IMR-90 (cell line): ENCODE measurements at regions not wholly inside any gene's neighbourhood (a gene's known extent, or its start where the extent isn't known, plus 50 kb on each side); places are given as distances from the start of the nearest gene placed in this dataset.

Source experiments
- ATAC-seq: fragments of 200-7000 bp; cut with Tn5 transposase; 2 replicates; pipeline ENCODE4 v1.9.1; 2020; ENCODE audit warnings: low read depth, mild to moderate bottlenecking, moderate library complexity
- BruUV-seq: library from RNA; stranded (reverse); fragments of 400-500 nt; replicated peaks from 2 replicates; lab custom pipeline; 2021; lab: Mats Ljungman, UMichigan
- CTCF ChIA-PET: fragments of 300-600 bp; formaldehyde crosslinking; extraction: SDS; loops from one replicate; lab custom pipeline; 2021; ENCODE audit warnings: antibody characterized with exemption; lab: Yijun Ruan, JAX
- POLR2A ChIA-PET: fragments of 300-600 bp; sonication (Branson Sonifier 250); formaldehyde crosslinking; loops from one replicate; lab custom pipeline; 2022; ENCODE audit warnings: antibody characterized with exemption; ENCODE audit not compliant: unreplicated experiment; lab: Charles Lee
- DNase-seq: peaks from one replicate; pipeline ENCODE4 v3.0.0; 2013
- H2AFZ ChIP-seq: replicated peaks from 2 replicates; pipeline ENCODE3; 2013; ENCODE audit warnings: low read length, mild to moderate bottlenecking; ENCODE audit not compliant: poor library complexity
- H2AK5ac ChIP-seq: 2 replicates; pipeline ENCODE4 v1.6.1; 2013; ENCODE audit warnings: low read depth, low read length, inconsistent platforms
- H2AK9ac ChIP-seq: replicated peaks from 2 replicates; pipeline ENCODE3; 2013; ENCODE audit warnings: mild to moderate bottlenecking, low read depth, low read length, moderate library complexity; ENCODE audit not compliant: poor library complexity
- H2BK120ac ChIP-seq: 2 replicates; pipeline ENCODE4 v1.6.1; 2013; ENCODE audit warnings: low read depth, low read length, inconsistent platforms
- H2BK15ac ChIP-seq: 3 replicates; pipeline ENCODE4 v1.6.1; 2013; ENCODE audit warnings: low read depth, low read length, inconsistent platforms
- H2BK20ac ChIP-seq: 2 replicates; pipeline ENCODE4 v1.6.1; 2013; ENCODE audit warnings: low read depth, mild to moderate bottlenecking, inconsistent platforms, low read length, moderate library complexity
- H2BK5ac ChIP-seq: 2 replicates; pipeline ENCODE4 v1.6.1; 2013; ENCODE audit warnings: mild to moderate bottlenecking, low read depth, low read length, inconsistent platforms; ENCODE audit not compliant: poor library complexity, severe bottlenecking
- H3K14ac ChIP-seq: replicated peaks from 2 replicates; pipeline ENCODE4 v1.6.1; 2013; ENCODE audit warnings: low read depth, low read length, inconsistent platforms
- H3K18ac ChIP-seq: 2 replicates; pipeline ENCODE4 v1.6.1; 2013; ENCODE audit warnings: low read depth, low read length, control low read depth
- H3K23ac ChIP-seq: 2 replicates; pipeline ENCODE4 v1.6.1; 2013; ENCODE audit warnings: low read depth, low read length, inconsistent platforms
- H3K27ac ChIP-seq: 2 replicates; pipeline ENCODE4 v1.5.1; 2013; ENCODE audit warnings: mild to moderate bottlenecking, control low read depth, low read length; ENCODE audit not compliant: insufficient read depth
- H3K27me3 ChIP-seq: 2 replicates; pipeline ENCODE4 v1.6.1; 2013; ENCODE audit warnings: low read length; ENCODE audit not compliant: control insufficient read depth, insufficient read depth
- H3K36me3 ChIP-seq: 2 replicates; pipeline ENCODE4 v1.6.1; 2013; ENCODE audit warnings: low read length, mixed read lengths; ENCODE audit not compliant: control insufficient read depth, insufficient read depth
- H3K4ac ChIP-seq: 2 replicates; pipeline ENCODE4 v1.6.1; 2013; ENCODE audit warnings: low read depth, low read length, inconsistent platforms
- H3K4me1 ChIP-seq: 2 replicates; pipeline ENCODE4 v1.6.1; 2013; ENCODE audit warnings: low read length, mixed read lengths; ENCODE audit not compliant: control insufficient read depth, insufficient read depth
- H3K4me2 ChIP-seq: 2 replicates; pipeline ENCODE4 v1.6.1; 2013; ENCODE audit warnings: low read depth, mild to moderate bottlenecking, control low read depth, low read length, moderate library complexity
- H3K4me3 ChIP-seq: 2 replicates; pipeline ENCODE4 v1.5.1; 2013; ENCODE audit warnings: low read depth, mild to moderate bottlenecking, control low read depth, low read length, moderate library complexity; ENCODE audit not compliant: insufficient read depth
- H3K56ac ChIP-seq: 2 replicates; pipeline ENCODE4 v1.6.1; 2013; ENCODE audit warnings: low read length, inconsistent platforms; ENCODE audit not compliant: insufficient read depth; ENCODE audit errors: extremely low read depth
- H3K79me1 ChIP-seq, 2 experiments: 2 replicates each; pipeline ENCODE4 v1.6.1; 2013; ENCODE audit warnings: low read length in 2 of 2, inconsistent platforms in 1 of 2, low read depth in 1 of 2
- H3K9ac ChIP-seq: 2 replicates; pipeline ENCODE4 v1.6.1; 2013; ENCODE audit warnings: low read depth, low read length, control low read depth
- H3K9me1 ChIP-seq: 2 replicates; pipeline ENCODE4 v1.6.1; 2013; ENCODE audit warnings: low read length, inconsistent platforms; ENCODE audit not compliant: insufficient read depth
- H3K9me3 ChIP-seq: 2 replicates; pipeline ENCODE4 v1.6.1; 2013; ENCODE audit warnings: low read length; ENCODE audit not compliant: control insufficient read depth, insufficient read depth
- H4K20me1 ChIP-seq: 2 replicates; pipeline ENCODE4 v1.6.1; 2013; ENCODE audit warnings: low read length, inconsistent platforms; ENCODE audit not compliant: insufficient read depth
- H4K5ac ChIP-seq: 2 replicates; pipeline ENCODE4 v1.6.1; 2013; ENCODE audit warnings: mild to moderate bottlenecking, low read depth, low read length, control low read depth
- H4K8ac ChIP-seq, 2 experiments: 2 replicates each; pipeline ENCODE4 v1.6.1; 2013; ENCODE audit warnings: low read depth in 2 of 2, low read length in 2 of 2, control low read depth in 1 of 2, inconsistent platforms in 1 of 2
- H4K91ac ChIP-seq: 2 replicates; pipeline ENCODE4 v1.6.1; 2013; ENCODE audit warnings: low read depth, low read length, inconsistent platforms; ENCODE audit not compliant: insufficient read depth
- CHD1 ChIP-seq: IDR thresholded peaks from 2 replicates; pipeline ENCODE4 v1.6.1; 2012; ENCODE audit warnings: low read depth, low read length, improper control_type of control experiment
- SMC3 ChIP-seq: fragments of 150-350 bp; IDR thresholded peaks from 2 replicates; pipeline ENCODE4 v1.6.1; 2016; ENCODE audit warnings: low read depth, mild to moderate bottlenecking, antibody characterized with exemption, low read length, moderate library complexity
- WGBS, 2 experiments: methylation state at CpG; one replicate each; pipeline versions ENCODE4 v1.1.5 to v1.1.7; 2013; ENCODE audit warnings: missing lambda C conversion rate in 2 of 2; ENCODE audit not compliant: insufficient read length in 1 of 2; ENCODE audit errors: extremely low coverage in 2 of 2; 5-methylcytosine and 5-hydroxymethylcytosine counted together
- dilution Hi-C: fragments of 300-500 bp; cut with HindIII; formaldehyde crosslinking; loops from one replicate; pipeline ENCODE4 v1.14.3; 2018; ENCODE audit warnings: low sequenced_read_pairs; ENCODE audit not compliant: unreplicated experiment
- in situ Hi-C: fragments of 300-500 bp; cut with MboI; formaldehyde crosslinking; loops from 3 replicates; pipeline ENCODE4 v1.14.3; 2019; ENCODE audit warnings: low sequenced_read_pairs, inconsistent platforms, mixed read lengths
- intact Hi-C: fragments of 100-400 bp; cut with micrococcal nuclease; formaldehyde crosslinking; loops from 2 replicates; pipeline ENCODE4 v1.10.0; 2022

- H2BK20ac ChIP-seq: no peak overlapping the region
- no peaks in the 10 kb centered on the region for H3K79me1 ChIP-seq
- H3K9me3 ChIP-seq: peaks cover 2% of the 10 kb centered on the region; the same call in 1 of the 2 replicates
- TF ChIP-seq CHD1 (no peak), SMC3 (no peak)
- H3K9me1 ChIP-seq: no peaks in the 10 kb centered on the region
- no peak for ATAC-seq
- no peak overlapping the region for H2BK120ac ChIP-seq
- H3K36me3 ChIP-seq: no peaks in the 10 kb centered on the region
- no peak overlapping the region for H2BK15ac ChIP-seq
- H4K20me1 ChIP-seq: no peaks in the 10 kb centered on the region
- no peak overlapping the region for H2AK9ac ChIP-seq
- no peak overlapping the region for H2AK5ac ChIP-seq
- intact Hi-C loops: no loop called here
- no peak overlapping the region for H3K56ac ChIP-seq
- H4K91ac ChIP-seq: no peak overlapping the region
- ChIA-PET POLR2A (no interaction called here), CTCF (no interaction called here)
- H3K14ac ChIP-seq: no peak overlapping the region
- H3K4ac ChIP-seq: no peak overlapping the region
- H3K27me3 ChIP-seq: no peaks in the 10 kb centered on the region
- no peak overlapping the region for H4K8ac ChIP-seq
- 100% methylated on average over 1 of the region's 2 CpGs; no CpG with 5 or more reads in 1 of the 2 experiments for WGBS, 2 experiments
- BruUV-seq: no TSS peak
- no peak overlapping the region for H3K23ac ChIP-seq
- no peak for DNase-seq
- in situ Hi-C loops: no loop called here
- no peak overlapping the region for H4K5ac ChIP-seq
- H3K4me3 ChIP-seq: no peak overlapping the region
- H3K18ac ChIP-seq: no peak overlapping the region
- no peak overlapping the region for H3K9ac ChIP-seq
- H2AFZ ChIP-seq: no peak overlapping the region
- no peak overlapping the region for H3K4me2 ChIP-seq
- dilution Hi-C loops: no loop called here
- H3K27ac ChIP-seq: no peak overlapping the region
- no peaks in the 10 kb centered on the region for H3K4me1 ChIP-seq
- H2BK5ac ChIP-seq: no peak overlapping the region
These were observed 1459.0 kb downstream of the TSPY10 start for GRCh38 chrY:10986655-10987054.
